OCI-LY1 (cell line): ENCODE measurements at regions not wholly inside any gene's neighbourhood (a gene's known extent, or its start where the extent isn't known, plus 50 kb on each side); places are given as distances from the start of the nearest gene placed in this dataset.

Experiments
- CTCF ChIP-seq: fragments of 200-600 bp; sonication (generic), shearing (Covaris generic); IDR thresholded peaks from 2 replicates; pipeline ENCODE4 v1.5.1; 2017; ENCODE audit warnings: mild to moderate bottlenecking, antibody characterized with exemption, low read length, moderate library complexity, mixed read lengths
- EZH2 ChIP-seq: fragments of 200-600 bp; sonication (generic), shearing (Covaris generic); IDR thresholded peaks from 2 replicates; pipeline ENCODE4 v1.8.0; 2017; ENCODE audit warnings: borderline replicate concordance, mixed run types, mild to moderate bottlenecking, antibody characterized with exemption, low read length, moderate library complexity, mixed read lengths

- no peak for TF ChIP-seq EZH2
- TF ChIP-seq CTCF: no peak
Observed at GRCh38 chr6:81818901-81819361, 66.5 kb upstream of the TENT5A start.
